ENCODE measurements at regions not wholly inside any gene's neighbourhood (a gene's known extent, or its start where the extent isn't known, plus 50 kb on each side); places are given as distances from the start of the nearest gene placed in this dataset.

- H3K4me3 Mint-ChIP-seq = no peak overlapping the region
- POLR2A ChIA-PET = no interaction called here
- ATAC-seq (no peak), DNase-seq (no peak)
- intact Hi-C loops (cut with micrococcal nuclease) = no loop called here
- CTCF ChIA-PET = no interaction called here
- H3K27ac Mint-ChIP-seq = no peak overlapping the region
- H3K36me3 Mint-ChIP-seq (ENCODE audit: low read depth) = no peaks in the 10 kb centered on the region
- no peaks in the 10 kb centered on the region for H3K27me3 Mint-ChIP-seq
- TF ChIP-seq CTCF (IDR thresholded peaks at IDR 0.05) = no peak
- H3K9me3 Mint-ChIP-seq = no peaks in the 10 kb centered on the region
- no peaks in the 10 kb centered on the region for H3K4me1 Mint-ChIP-seq (ENCODE audit: low read depth)
Measured at GRCh38 chr11:106461148-106461691, 383.8 kb downstream of the AASDHPPT start.

- Mint-ChIP-seq H3K36me3 (ENCODE audit: low read depth) (no peaks in the 10 kb centered on the region), H3K27me3 (no peaks in the 10 kb centered on the region), H3K9me3 (no peaks in the 10 kb centered on the region), H3K27ac (no peak overlapping the region), H3K4me3 (no peak overlapping the region), H3K4me1 (ENCODE audit: low read depth) (no peaks in the 10 kb centered on the region)
- POLR2A ChIA-PET = no interaction called here
- no peak for TF ChIP-seq CTCF (IDR thresholded peaks at IDR 0.05)
- intact Hi-C loops (cut with micrococcal nuclease) = no loop called here
- DNase-seq = no peak
- CTCF ChIA-PET = no interaction called here
- ATAC-seq = no peak
Measured at GRCh38 chr11:106461839-106462545, 384.5 kb downstream of the AASDHPPT start.

- no peaks in the 10 kb centered on the region for H3K36me3 Mint-ChIP-seq (ENCODE audit: low read depth)
- peaks cover 2% of the 10 kb centered on the region for H3K9me3 Mint-ChIP-seq
- intact Hi-C loops (cut with micrococcal nuclease) = no loop called here
- H3K4me3 Mint-ChIP-seq = no peak overlapping the region
- POLR2A ChIA-PET = no interaction called here
- TF ChIP-seq CTCF (IDR thresholded peaks at IDR 0.05) = no peak
- ATAC-seq = no peak
- DNase-seq = no peak
- CTCF ChIA-PET = no interaction called here
- H3K4me1 Mint-ChIP-seq (ENCODE audit: low read depth) = no peaks in the 10 kb centered on the region
- no peaks in the 10 kb centered on the region for H3K27me3 Mint-ChIP-seq
- H3K27ac Mint-ChIP-seq = no peak overlapping the region
Measured at GRCh38 chr11:106463154-106463553, 385.7 kb downstream of the AASDHPPT start.

GRCh38 chr11:106463796-106464201, 386.3 kb downstream of the AASDHPPT start:
- H3K36me3 Mint-ChIP-seq (ENCODE audit: low read depth) = no peaks in the 10 kb centered on the region
- ATAC-seq (no peak), DNase-seq (no peak)
- intact Hi-C loops (cut with micrococcal nuclease) = no loop called here
- H3K27me3 Mint-ChIP-seq = no peaks in the 10 kb centered on the region
- no peak overlapping the region for H3K4me3 Mint-ChIP-seq
- peaks cover 2% of the 10 kb centered on the region for H3K9me3 Mint-ChIP-seq
- CTCF ChIA-PET = no interaction called here
- no peak overlapping the region for H3K27ac Mint-ChIP-seq
- H3K4me1 Mint-ChIP-seq (ENCODE audit: low read depth) = no peaks in the 10 kb centered on the region
- no peak for TF ChIP-seq CTCF (IDR thresholded peaks at IDR 0.05)
- POLR2A ChIA-PET = no interaction called here

- no peak for TF ChIP-seq CTCF (IDR thresholded peaks at IDR 0.05)
- Mint-ChIP-seq H3K4me3 (no peak overlapping the region), H3K27me3 (no peaks in the 10 kb centered on the region), H3K36me3 (ENCODE audit: low read depth) (no peaks in the 10 kb centered on the region), H3K27ac (no peak overlapping the region), H3K4me1 (ENCODE audit: low read depth) (no peaks in the 10 kb centered on the region), H3K9me3 (peaks cover 2% of the 10 kb centered on the region)
- no peak for ATAC-seq
- POLR2A ChIA-PET = no interaction called here
- intact Hi-C loops (cut with micrococcal nuclease) = no loop called here
- DNase-seq = no peak
- CTCF ChIA-PET = no interaction called here
Measured at GRCh38 chr11:106464728-106465127, 387.3 kb downstream of the AASDHPPT start.

All from activated CD8-positive, alpha-beta T cell treated with anti-CD3 and anti-CD28 coated beads for 36 hours (primary cell).